Hepatocyte (in vitro differentiated cells): ENCODE measurements at regions not wholly inside any gene's neighbourhood (a gene's known extent, or its start where the extent isn't known, plus 50 kb on each side); places are given as distances from the start of the nearest gene placed in this dataset.

Experiments
- EZH2 ChIP-seq: fragments of 200-600 bp; sonication (generic); IDR thresholded peaks from 2 replicates; pipeline ENCODE4 v1.6.1; 2016; ENCODE audit warnings: antibody characterized with exemption, mild to moderate bottlenecking, borderline replicate concordance
- EZH2phosphoT487 ChIP-seq: fragments of 200-600 bp; sonication (generic); IDR thresholded peaks from one replicate; pipeline ENCODE4 v1.6.1; 2018; ENCODE audit warnings: antibody characterized with exemption, mild to moderate bottlenecking, low read depth, moderate library complexity; ENCODE audit not compliant: unreplicated experiment, severe bottlenecking
- TF ChIP-seq, protein P1 (sequence below): fragments of 200-600 bp; sonication (generic); IDR thresholded peaks from 2 replicates; pipeline ENCODE4 v1.5.1; 2016; ENCODE audit warnings: antibody characterized with exemption, mild to moderate bottlenecking; ENCODE audit not compliant: poor library complexity

DNA sequence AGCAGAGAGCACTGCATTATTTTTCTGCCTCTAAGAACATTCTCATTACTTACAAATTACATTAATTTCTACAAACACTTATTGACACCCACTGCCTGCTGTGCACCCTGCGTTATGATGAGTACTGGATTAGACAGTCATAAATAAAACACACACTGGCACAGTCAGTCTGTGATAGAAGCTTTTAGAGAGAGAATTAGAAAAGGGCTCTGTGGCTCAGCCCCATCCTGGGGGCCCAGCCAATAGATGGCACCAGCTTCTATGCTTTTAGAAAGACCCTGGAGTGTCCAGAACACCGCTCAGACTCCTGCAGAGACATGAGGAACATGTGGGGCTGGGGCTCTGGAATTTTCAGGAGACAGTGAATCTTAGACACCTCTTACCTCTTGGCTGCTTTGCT lies 61.0 kb upstream of the RAPGEF1 start:
- TF ChIP-seq, protein P1, sequence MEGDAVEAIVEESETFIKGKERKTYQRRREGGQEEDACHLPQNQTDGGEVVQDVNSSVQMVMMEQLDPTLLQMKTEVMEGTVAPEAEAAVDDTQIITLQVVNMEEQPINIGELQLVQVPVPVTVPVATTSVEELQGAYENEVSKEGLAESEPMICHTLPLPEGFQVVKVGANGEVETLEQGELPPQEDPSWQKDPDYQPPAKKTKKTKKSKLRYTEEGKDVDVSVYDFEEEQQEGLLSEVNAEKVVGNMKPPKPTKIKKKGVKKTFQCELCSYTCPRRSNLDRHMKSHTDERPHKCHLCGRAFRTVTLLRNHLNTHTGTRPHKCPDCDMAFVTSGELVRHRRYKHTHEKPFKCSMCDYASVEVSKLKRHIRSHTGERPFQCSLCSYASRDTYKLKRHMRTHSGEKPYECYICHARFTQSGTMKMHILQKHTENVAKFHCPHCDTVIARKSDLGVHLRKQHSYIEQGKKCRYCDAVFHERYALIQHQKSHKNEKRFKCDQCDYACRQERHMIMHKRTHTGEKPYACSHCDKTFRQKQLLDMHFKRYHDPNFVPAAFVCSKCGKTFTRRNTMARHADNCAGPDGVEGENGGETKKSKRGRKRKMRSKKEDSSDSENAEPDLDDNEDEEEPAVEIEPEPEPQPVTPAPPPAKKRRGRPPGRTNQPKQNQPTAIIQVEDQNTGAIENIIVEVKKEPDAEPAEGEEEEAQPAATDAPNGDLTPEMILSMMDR = no peak
- TF ChIP-seq EZH2phosphoT487 = no peak
- TF ChIP-seq EZH2 = no peak
